GM21619 (cell line): ENCODE measurements at regions not wholly inside any gene's neighbourhood (a gene's known extent, or its start where the extent isn't known, plus 50 kb on each side); places are given as distances from the start of the nearest gene placed in this dataset.

Source experiments
- ATAC-seq: cut with Tn5 transposase; IDR thresholded peaks from one replicate; pipeline ENCODE4 v1.9.1; 2021; ENCODE audit not compliant: unreplicated experiment

DNA sequence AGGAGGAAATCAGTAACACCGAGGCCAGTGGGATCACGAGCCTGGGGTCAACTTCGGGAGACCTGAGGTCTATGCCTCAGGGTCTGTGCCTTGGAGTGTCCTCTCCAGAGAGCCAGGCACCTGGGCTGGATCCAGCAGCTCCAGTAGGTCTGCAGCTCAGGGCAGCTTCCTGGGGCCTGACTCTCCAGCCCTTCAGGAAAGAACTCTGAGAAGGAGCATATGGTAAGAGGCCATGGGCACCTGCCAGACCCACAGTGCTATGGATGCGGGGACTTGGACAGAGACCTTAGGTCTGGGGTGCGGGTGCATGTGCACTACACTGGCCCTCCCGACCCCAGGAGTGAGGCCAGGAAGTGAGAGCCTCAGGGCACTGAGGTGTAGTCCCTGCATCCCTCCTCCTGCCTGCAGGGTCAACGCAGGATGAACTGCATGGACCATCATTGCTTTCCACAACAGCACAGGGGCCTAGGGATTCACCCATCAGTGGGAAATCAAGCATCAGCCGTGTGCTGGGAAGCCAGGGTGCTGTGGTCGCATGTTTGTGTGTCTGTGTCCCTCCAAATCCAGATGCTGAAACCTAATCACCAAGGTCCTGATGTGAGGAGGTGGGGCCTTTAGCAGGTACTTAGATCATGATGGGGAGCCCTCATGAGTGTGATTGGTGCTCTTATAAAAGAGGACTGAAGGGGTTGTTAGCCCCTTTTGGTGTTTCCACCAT, 210.9 kb upstream of the CST7 start:
- no peak for ATAC-seq

DNA sequence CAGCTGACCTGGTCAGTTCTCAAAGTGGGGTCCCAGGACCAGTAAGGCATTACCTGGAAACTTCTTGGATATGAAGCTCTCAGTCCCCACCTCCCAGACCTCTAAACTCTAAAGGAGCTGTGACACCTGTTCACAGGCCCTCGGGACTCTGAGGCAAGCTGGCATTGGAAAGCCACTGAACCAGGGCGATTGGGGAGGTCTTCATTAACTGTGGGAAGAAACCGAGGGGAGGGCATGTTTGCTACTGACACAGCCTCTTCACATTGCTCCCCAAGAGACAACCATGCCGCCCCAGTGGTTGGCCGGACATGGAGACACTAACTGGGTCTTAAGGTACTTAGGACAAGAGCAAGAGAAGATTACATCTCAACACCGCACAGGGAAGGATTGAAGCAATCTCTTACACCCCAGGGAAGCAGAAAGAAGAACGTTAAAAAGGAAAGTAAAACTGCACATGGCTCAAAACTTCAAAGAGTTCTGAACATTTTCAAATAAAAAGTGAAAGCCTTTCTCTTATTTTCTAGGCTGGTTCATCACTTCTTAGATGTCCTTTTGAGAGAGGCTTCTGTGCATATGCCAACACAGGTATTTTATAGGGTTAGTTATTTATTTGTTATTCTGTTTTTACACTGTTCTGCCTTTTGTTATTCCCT, 210.0 kb upstream of the CST7 start:
- no peak for ATAC-seq

DNA sequence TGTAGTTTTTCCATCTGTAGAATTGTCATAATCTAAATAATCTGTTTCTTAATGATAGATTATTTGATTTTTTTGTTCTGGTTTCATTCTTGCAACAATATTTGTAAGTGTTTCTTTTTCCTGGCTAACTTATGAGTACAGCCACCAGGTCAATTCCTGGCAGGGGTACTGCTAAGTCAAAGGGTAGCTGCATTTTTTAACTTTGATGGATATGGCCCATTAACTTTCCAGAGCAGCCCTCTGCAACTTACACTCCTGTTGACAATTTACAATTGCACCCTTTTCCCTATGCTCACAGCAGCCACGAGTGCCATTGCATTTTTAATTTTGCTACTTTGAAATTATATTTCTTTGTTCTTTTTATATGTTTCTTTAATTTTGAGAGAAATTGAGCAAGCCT, 209.3 kb upstream of the CST7 start:
- no peak for ATAC-seq

DNA sequence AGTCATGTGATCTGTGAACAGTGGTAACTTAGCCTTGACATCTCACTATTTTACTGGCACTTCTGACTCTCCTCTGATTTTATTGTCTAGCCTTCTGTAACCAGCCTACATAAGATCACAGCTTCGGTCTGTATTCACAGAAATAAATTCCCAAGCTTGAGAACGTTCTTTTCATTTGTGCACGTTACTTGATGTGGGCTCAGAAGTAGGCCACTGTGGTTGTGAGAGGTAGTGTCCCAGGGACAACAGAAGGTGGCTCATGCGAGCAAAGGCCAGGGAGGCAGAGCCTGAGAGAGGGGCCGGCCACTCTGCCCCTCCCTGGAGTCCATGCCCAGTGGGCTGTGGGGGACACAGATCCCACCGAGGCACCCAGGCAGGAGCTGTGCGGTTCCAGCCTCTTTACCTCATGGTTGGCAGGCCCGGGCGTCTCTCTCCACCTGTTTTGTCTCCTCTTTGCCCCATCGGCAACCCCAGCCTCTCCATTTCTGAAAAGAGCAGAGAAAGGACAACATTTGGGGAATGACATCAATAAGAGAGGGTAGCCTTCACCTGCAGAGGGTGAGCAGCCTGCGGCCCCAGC, 207.5 kb upstream of the CST7 start:
- no peak for ATAC-seq

DNA sequence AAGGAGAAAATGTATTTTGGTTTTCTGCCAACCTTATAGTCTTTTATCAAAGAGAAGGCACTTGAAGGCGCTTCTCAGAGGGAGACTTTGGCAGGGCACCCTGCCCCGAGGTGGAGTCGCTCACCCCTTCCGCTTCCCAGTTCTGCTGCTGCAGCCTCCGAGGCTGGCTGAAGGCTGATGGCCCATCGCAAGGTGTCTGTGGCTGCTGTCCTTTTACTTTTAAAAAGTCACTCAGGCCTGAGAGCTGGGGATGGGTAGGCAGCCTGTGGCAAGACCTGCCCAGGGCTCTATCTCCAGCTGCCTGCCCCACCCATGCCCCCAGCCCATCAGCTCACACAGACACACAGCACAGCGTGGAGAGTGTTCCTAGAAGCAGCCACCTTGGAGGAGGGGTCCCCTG, 206.6 kb upstream of the CST7 start:
- no peak for ATAC-seq

DNA sequence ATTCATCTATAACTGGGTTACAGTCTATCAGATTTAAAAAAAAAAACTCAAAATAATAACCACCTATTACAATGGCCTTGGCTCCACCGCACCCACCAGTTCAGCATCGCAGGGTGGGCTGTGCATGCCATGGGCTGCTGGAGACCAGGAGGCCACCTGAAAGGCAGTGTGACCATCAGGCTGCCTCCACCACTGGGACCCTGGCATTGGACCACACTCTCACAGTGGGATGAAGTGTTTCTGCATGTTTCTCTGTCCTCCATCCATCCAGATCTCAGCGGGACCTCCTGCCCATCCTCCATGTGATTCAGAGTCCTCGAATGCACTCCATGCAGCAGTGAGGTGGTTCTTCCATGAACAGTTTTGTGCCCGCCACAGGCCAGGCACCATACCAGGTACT, 206.1 kb upstream of the CST7 start:
- ATAC-seq, result no peak

DNA sequence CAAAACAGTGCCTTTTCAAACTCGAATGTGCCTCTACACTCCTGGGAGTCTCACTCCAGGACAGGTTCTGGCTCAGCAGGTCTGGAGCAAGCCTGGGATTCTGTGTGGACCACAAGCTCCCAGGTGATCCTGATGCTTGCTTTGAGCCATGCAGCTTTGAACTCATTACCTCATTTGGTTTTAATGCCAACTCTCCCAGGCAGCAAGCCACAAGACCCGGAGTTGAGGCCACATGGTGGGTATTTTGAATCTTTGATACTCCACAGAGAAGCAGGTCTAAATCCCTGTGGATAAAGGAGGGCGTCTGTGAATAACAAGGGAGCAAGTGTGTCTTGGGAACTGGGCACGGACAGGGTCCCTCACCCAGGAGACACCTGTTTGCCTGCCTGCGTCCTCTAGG, 205.4 kb upstream of the CST7 start:
- no peak for ATAC-seq

DNA sequence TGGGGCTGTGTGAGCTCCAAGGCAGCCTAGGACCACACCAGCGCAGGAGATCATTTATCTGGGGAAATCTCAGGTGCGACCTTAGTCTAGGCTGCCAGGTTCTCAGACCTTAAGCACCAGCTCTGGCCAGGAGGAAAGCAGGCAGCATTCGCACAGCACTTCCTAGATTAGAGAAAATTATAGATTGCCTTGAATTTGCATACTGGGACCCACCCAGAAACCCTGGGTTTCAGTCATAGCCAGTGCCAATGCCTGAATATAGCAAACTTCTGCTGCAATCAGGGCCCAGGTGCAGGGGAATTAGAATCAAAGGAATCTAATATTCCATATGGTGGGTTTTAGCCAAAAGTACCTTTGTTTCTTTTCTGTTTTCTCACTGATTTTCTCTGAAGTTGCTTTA, 204.3 kb upstream of the CST7 start:
- ATAC-seq, result no peak

DNA sequence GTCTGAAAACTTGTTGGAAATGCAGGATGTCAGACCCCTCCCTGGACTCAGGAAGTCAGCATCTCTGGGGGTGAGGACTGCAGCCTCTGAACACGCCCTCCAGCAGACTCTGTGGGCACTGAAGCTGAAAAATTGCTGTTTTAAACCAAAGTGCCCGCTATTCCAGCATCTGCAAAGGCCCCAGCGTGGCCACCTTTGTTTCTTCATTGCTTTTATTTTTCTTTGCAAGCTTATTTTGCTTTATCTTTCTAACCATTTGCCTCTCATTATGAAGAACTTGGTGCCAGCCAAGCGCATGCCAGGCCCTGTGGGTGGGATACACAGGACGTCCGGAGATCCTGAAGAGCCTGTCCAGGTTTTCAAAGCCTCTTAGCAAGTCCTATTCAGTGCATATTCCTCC, 203.9 kb upstream of the CST7 start:
- no peak for ATAC-seq

DNA sequence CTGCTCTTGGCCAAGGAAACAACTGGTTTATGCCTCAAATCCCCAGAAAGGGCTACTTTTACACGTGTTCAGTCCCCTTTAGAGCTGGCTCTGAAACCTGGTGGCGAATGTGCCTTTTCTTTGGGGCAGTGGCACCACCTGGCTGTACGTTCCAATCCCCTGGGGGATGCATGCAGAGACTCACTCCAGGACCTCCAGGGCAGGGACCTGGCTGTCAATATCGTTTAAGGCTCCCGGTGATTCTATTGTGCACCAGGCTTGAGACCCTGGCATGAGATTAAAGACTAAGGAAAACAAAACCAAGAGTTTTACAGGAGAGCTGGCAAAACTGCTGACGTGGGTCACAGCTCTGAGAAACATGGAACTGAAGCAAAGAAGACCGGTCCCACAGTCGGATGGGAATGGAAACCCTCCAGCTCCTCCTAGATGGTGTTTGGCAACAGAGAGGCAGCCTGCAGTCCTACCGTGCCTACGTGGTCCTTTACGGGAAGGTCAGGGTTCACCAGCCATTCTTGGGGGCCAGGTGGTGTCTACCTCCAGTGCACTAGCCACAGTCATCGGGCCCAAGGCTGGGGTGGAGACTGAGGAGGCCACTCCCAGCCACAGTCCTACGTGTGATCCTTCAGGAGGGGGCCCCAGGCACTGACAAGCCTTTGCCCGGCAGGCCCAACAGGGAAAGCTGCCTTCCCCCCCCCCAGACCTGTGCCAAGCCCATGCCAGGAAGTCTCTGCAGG, 203.3 kb upstream of the CST7 start:
- ATAC-seq, result no peak

DNA sequence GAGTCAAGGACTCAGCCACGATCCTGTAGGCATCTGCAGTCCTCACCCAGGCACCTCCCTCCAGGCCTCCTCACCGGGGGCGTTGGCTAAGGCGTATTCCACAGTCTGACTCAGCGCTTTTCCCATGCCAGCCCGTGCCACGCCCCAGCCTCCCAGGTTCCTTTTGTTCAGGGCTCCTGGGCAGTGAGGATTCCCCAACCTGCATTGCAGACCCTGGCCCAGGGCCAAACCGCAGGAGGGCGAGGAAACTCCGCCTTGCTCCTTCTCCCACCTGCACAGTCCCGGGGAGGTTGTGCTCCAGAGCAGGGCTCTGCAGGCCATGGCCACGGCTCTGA, 202.8 kb upstream of the CST7 start:
- ATAC-seq, result no peak

DNA sequence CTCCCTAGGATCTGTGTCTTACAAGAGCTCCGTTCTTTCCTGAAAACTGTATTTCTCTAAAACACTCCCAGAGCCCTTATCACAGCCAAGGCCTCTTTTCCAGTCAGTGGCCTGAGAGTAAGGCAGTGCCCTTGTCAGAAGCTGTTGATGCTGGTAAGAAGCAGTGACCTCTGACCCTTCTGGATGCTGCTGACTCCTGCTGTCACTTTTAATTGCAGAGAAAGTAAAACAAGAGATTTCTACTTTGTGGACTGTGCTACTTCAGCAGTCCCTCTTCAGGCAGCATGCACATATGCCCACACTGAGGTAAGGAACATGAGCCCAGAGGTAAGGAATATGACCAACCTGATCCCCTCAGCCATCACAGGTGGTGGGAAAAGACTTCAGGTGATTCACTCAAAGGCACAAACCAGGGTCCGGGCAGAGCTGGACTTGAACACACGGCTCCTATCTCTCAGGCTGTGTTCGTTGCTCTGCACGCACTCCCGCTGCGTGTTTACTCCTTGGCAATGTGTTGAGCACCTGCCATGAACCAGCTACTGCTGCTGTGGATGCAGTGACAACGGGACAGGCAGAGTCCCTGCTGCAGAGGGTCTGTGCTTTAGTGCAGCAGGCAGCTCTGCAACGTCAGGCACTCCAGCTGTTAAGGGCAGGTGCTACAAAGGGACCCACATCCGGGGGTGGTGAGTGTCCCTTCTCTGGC, 201.9 kb upstream of the CST7 start:
- ATAC-seq, result no peak

DNA sequence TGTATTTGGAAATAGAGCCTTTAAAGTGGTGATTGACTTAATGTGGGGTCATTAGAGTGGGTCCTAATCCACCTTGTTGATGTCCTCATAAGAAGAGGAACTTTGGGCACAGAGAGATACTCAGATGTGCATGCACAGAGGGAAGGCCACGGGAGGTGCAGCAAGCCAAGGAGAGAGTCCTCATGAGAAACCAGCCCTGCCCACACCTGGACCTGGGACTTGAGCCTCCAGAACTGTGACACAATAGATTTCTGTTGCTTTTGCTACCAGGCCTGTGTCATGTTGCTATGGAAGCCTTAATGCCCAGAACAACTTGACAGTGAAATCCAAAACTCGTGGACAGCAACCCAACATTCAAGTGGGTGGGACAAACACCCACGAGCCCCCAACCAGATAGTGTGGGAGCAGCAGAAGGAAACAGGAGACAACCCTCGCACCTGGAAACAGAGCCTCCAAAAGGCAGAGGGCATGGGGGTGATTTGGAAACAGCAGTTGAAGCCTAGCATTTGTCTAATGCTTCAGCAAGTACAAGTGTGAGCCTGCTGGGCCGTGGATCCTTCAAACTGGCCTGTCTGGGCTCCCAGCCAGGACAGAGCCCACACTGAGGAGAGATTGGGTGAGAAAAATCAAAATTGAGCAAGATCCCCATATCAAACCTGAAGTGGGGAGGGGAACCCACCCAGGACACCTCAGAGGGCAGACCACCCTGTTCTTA, 201.0 kb upstream of the CST7 start:
- no peak for ATAC-seq

DNA sequence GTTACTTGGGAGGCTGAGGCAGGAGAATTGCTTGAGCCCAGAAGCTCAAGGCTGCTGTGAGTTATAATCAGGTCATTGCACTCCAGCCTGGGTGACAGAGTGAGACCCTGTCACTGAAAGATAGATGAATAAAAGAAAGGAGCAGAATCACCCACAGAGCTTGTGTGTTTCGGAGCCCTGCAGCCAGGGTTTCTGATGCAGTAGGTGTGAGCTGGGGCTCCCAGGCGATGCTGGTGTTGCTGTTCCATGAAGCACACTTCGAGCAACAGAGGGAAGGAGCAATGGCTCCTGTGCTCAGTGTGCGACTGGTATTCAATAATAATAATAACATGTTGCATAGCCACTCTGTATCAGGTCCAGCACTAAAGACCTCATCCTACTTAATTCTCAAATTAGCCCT, 197.5 kb upstream of the CST7 start:
- no peak for ATAC-seq

DNA sequence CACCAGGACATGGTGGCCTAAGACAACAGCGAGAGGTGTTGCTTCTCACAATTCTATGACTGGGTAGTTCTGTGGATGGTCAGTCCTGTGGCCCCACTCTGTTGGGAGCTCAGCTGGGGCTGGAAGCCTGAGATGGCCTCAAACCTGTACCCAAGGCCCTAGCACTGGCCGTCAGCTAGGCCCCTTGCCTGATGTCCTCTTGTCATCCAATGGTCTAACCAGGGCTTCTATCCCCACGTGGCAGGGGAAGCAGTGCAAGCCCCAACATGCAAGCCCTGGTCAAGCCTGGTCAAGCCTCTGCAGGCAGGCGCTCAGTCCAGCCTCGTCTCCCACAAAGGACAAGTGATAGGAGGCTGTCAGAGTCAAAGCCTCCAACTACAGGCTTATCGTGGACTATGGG, 196.5 kb upstream of the CST7 start:
- ATAC-seq, result no peak

DNA sequence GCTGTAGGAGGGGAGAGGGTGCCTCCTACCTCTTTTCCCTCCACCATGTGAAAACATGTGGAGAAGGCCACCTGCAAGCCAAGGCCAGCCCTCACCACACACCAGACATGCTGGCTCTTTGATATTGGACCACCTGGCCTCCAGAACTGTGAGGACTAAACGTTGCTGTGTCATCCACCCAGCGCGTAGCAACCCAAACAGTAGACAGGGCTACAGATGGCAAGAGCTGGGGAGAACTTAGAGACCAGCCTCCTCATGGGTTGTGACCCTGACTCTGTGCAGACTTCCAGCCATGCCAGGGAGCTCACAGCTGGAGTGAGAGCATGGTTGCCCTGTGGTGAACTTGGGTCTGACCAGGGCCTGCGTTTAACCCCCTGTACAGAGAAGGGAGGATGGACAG, 195.9 kb upstream of the CST7 start:
- no peak for ATAC-seq

DNA sequence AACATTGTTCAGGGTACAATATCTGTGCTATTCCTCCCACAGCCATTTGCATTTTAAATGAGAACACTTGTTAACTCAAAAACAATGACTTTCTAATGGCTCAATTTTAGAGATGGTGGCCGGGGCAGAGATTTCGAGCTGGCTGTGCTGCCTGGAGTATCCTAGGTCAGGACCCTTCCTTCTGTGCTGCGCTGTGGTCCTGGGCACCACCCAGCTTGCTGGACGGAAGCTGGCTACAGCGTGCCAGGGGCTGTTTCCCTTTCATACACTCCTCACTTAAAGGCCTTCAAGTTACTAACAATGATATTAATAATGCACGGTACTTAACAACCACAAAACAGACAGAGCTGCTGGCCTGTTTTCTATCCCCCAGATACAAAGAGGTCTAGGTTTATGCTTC, 194.4 kb upstream of the CST7 start:
- ATAC-seq, result no peak

DNA sequence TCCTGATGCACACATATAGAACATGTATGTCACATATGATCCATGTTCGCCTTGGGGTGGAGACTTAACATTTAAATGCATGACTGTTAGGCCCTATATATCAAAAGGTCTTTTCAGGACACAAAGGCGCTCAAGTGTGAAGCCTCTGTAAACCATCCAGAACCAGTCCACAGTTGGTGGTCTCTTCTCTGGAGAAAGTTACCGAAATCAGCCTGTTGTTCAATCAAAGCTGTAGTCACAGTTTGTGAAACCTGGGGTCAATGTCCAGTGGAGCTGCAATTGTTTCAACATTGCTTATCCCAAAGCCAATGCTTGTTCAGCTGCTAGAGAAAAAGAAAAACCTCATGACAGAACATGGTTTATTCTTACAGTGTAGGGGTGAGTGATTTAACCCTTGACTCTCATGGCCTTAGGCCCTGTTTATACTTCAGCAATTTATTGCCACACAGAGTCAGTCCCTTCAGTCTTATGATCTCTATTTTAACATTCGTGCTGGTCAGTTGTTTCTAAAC, 193.6 kb upstream of the CST7 start:
- ATAC-seq, result no peak

DNA sequence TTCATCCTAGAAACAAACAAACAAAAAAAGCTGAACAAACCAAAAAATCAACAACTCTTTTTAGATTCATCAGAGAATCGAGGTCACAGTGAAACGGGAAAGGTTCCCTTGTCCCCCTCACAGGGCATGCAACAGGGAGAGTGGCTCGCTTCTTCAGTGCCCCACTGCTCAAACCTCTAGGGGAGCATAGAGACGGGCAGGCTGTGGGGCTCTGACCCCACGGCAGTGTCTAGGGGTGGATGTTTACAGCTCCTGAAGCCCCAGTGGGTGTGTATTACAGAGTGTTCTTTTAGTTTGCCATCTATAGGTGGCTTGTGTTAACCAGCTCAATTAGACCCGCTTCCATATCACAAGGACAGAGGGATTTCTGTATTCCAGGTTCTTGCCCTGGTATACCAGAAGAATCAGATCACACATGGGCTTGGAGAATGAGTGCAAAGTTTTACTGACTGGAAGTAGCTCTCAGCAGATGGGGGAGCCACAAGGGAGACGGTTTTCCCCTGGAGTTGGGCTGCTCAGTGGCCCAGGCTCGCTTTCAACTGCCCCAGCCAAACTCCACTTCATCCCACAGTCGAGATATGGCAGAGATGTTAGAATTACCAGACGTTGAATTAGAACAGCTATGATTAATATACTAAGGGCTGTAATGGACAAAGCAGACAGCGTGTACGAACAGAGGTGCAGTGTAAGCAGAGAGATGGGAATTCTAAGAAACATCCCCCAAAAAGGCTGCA, 192.6 kb upstream of the CST7 start:
- no peak for ATAC-seq
